SK-N-MC (cell line): ENCODE measurements at regions not wholly inside any gene's neighbourhood (a gene's known extent, or its start where the extent isn't known, plus 50 kb on each side); places are given as distances from the start of the nearest gene placed in this dataset.

ENCODE experiments used
- EZH2 ChIP-seq: fragments of 200-600 bp; sonication (generic); IDR thresholded peaks from one replicate; pipeline ENCODE4 v1.6.1; 2017; ENCODE audit warnings: antibody characterized with exemption
- FOXP2 ChIP-seq: optimal IDR thresholded peaks from 2 replicates; pipeline ENCODE3; 2011; ENCODE audit warnings: mild to moderate bottlenecking, moderate library complexity; ENCODE audit not compliant: insufficient read depth; ENCODE audit errors: extremely low read length, control extremely low read depth
- POLR2AphosphoS5 ChIP-seq: IDR thresholded peaks from 2 replicates; pipeline ENCODE4 v1.6.1; 2012; ENCODE audit warnings: mild to moderate bottlenecking, low read depth, low read length, borderline replicate concordance

GRCh38 chr10:36443233-36443632, 682.2 kb upstream of the ANKRD30A start:
- TF ChIP-seq EZH2 (no peak), FOXP2 (no peak), POLR2AphosphoS5 (no peak)
